ENCODE measurements at regions not wholly inside any gene's neighbourhood (a gene's known extent, or its start where the extent isn't known, plus 50 kb on each side); places are given as distances from the start of the nearest gene placed in this dataset.

GRCh38 chr6:165956874-165957273, 210.8 kb downstream of the TBXT start:
- DNase-seq (ENCODE audit: low read depth in 1 of 2, low spot score in 1 of 2), result no peak

GRCh38 chr6:165952514-165952913, 215.1 kb downstream of the TBXT start:
- DNase-seq (ENCODE audit: low read depth in 1 of 2, low spot score in 1 of 2), result no peak

- DNase-seq (ENCODE audit: low read depth in 1 of 2, low spot score in 1 of 2), result no peak
Observed at GRCh38 chr6:165950316-165950715, 217.3 kb downstream of the TBXT start.

- DNase-seq (ENCODE audit: low read depth in 1 of 2, low spot score in 1 of 2), result no peak
Observed at GRCh38 chr6:165949324-165949723, 218.3 kb downstream of the TBXT start.

- DNase-seq (ENCODE audit: low read depth in 1 of 2, low spot score in 1 of 2), result no peak
Observed at GRCh38 chr6:165944002-165944466, 223.6 kb downstream of the TBXT start.

GRCh38 chr6:165941786-165942185, 225.9 kb downstream of the TBXT start:
- no peak for DNase-seq (ENCODE audit: low read depth in 1 of 2, low spot score in 1 of 2)

GRCh38 chr6:165941249-165941775, 226.3 kb downstream of the TBXT start:
- no peak for DNase-seq (ENCODE audit: low read depth in 1 of 2, low spot score in 1 of 2)

GRCh38 chr6:165940366-165940765, 227.3 kb downstream of the TBXT start:
- DNase-seq (ENCODE audit: low read depth in 1 of 2, low spot score in 1 of 2), result no peak

GRCh38 chr6:165939601-165940290, 227.9 kb downstream of the TBXT start:
- DNase-seq (ENCODE audit: low read depth in 1 of 2, low spot score in 1 of 2), result no peak

GRCh38 chr6:165939047-165939446, 228.6 kb downstream of the TBXT start:
- DNase-seq (ENCODE audit: low read depth in 1 of 2, low spot score in 1 of 2), result no peak

- DNase-seq (ENCODE audit: low read depth in 1 of 2, low spot score in 1 of 2), result no peak
Observed at GRCh38 chr6:165937564-165938358, 229.9 kb downstream of the TBXT start.

GRCh38 chr6:165936660-165937059, 231.0 kb downstream of the TBXT start:
- no peak for DNase-seq (ENCODE audit: low read depth in 1 of 2, low spot score in 1 of 2)

- DNase-seq (ENCODE audit: low read depth in 1 of 2, low spot score in 1 of 2), result no peak
Observed at GRCh38 chr6:165936096-165936495, 231.6 kb downstream of the TBXT start.

GRCh38 chr6:165931675-165932074, 236.0 kb downstream of the TBXT start:
- no peak for DNase-seq (ENCODE audit: low read depth in 1 of 2, low spot score in 1 of 2)

GRCh38 chr6:165930668-165931214, 236.9 kb downstream of the TBXT start:
- no peak for DNase-seq (ENCODE audit: low read depth in 1 of 2, low spot score in 1 of 2)

GRCh38 chr6:165929607-165930006, 238.0 kb downstream of the TBXT start:
- no peak for DNase-seq (ENCODE audit: low read depth in 1 of 2, low spot score in 1 of 2)

GRCh38 chr6:165926378-165926777, 241.3 kb downstream of the TBXT start:
- DNase-seq (ENCODE audit: low read depth in 1 of 2, low spot score in 1 of 2), result no peak

GRCh38 chr6:165925474-165926156, 242.0 kb downstream of the TBXT start:
- no peak for DNase-seq (ENCODE audit: low read depth in 1 of 2, low spot score in 1 of 2)

GRCh38 chr6:165922309-165922794, 245.3 kb downstream of the TBXT start:
- DNase-seq (ENCODE audit: low read depth in 1 of 2, low spot score in 1 of 2), result no peak

- no peak for DNase-seq (ENCODE audit: low read depth in 1 of 2, low spot score in 1 of 2)
Observed at GRCh38 chr6:165920896-165921671, 246.6 kb downstream of the TBXT start.
